Ascending aorta (tissue), 2 donors: ENCODE measurements at regions not wholly inside any gene's neighbourhood (a gene's known extent, or its start where the extent isn't known, plus 50 kb on each side); places are given as distances from the start of the nearest gene placed in this dataset.

ENCODE experiments used
- DNase-seq, 2 donors: peaks; one replicate each; pipeline ENCODE4 v3.0.0-alpha.2; 2019; ENCODE audit warnings: low spot score in 2 of 2
- H3K27ac ChIP-seq, 2 donors: fragments of 200-600 bp; sonication (generic); one replicate each; pipeline ENCODE4 v1.5.1; 2016 to 2017; ENCODE audit warnings: mild to moderate bottlenecking in 1 of 2
- H3K27me3 ChIP-seq: fragments of 200-600 bp; sonication (generic); one replicate; pipeline ENCODE4 v1.5.1; 2017
- H3K36me3 ChIP-seq, 2 donors: fragments of 200-600 bp; sonication (generic); one replicate each; pipeline ENCODE4 v1.5.1; 2016
- H3K4me1 ChIP-seq, 2 donors: fragments of 200-600 bp; sonication (generic); one replicate each; pipeline ENCODE4 v1.5.1; 2016 to 2017; ENCODE audit warnings: mild to moderate bottlenecking in 1 of 2
- H3K4me3 ChIP-seq, 2 donors: fragments of 200-600 bp; sonication (generic); one replicate each; pipeline ENCODE4 v1.5.1; 2016 to 2017; ENCODE audit warnings: mild to moderate bottlenecking in 1 of 2
- H3K9me3 ChIP-seq, 2 donors: fragments of 200-600 bp; sonication (generic); one replicate each; pipeline ENCODE4 v1.5.1; 2016
- CTCF ChIP-seq, 3 experiments: fragments of 200-600 bp in 2 of 3; fragments of 450-650 bp in 1 of 3; sonication (generic) in 2 of 3; IDR thresholded peaks; one replicate each; pipeline ENCODE4 v1.5.1; 2016 to 2019; ENCODE audit warnings: antibody characterized with exemption in 3 of 3, mild to moderate bottlenecking in 1 of 3, moderate library complexity in 1 of 3
- intact Hi-C: fragments of 100-400 bp; cut with DNase I; formaldehyde crosslinking; loops from one replicate; pipeline ENCODE4 v1.15.1; 2023

- intact Hi-C loops, result no loop called here
These were observed 256.6 kb upstream of the FOXQ1 start for GRCh38 chr6:1055015-1055921.

GRCh38 chr6:1054653-1055014 lies 257.3 kb upstream of the FOXQ1 start:
- no peaks in the 10 kb centered on the region for H3K9me3 ChIP-seq
- no peak for TF ChIP-seq CTCF (IDR thresholded peaks at IDR 0.05)
- no peaks in the 10 kb centered on the region for H3K4me1 ChIP-seq
- no peaks in the 10 kb centered on the region for H3K36me3 ChIP-seq
- no peak for DNase-seq
- no peak overlapping the region for H3K4me3 ChIP-seq
- intact Hi-C loops, result no loop called here
- no peaks in the 10 kb centered on the region for H3K27me3 ChIP-seq
- no peak overlapping the region for H3K27ac ChIP-seq

More at GRCh38 chr6:1055015-1055921, 256.6 kb upstream of the FOXQ1 start:
- DNase-seq, result no peak
- Histone ChIP-seq H3K4me1 (no peaks in the 10 kb centered on the region), H3K9me3 (no peaks in the 10 kb centered on the region), H3K27ac (no peak overlapping the region), H3K27me3 (no peaks in the 10 kb centered on the region), H3K36me3 (no peaks in the 10 kb centered on the region), H3K4me3 (no peak overlapping the region)
- no peak for TF ChIP-seq CTCF (IDR thresholded peaks at IDR 0.05)

- Histone ChIP-seq H3K36me3 (no peaks in the 10 kb centered on the region), H3K4me1 (no peaks in the 10 kb centered on the region), H3K9me3 (no peaks in the 10 kb centered on the region), H3K27ac (no peak overlapping the region), H3K27me3 (no peaks in the 10 kb centered on the region), H3K4me3 (no peak overlapping the region)
- no peak for TF ChIP-seq CTCF (IDR thresholded peaks at IDR 0.05)
- no peak for DNase-seq
- intact Hi-C loops, result no loop called here
These were observed 258.3 kb upstream of the FOXQ1 start for GRCh38 chr6:1053586-1053985.

- Histone ChIP-seq H3K27ac (no peak overlapping the region), H3K27me3 (no peaks in the 10 kb centered on the region), H3K9me3 (no peaks in the 10 kb centered on the region), H3K4me3 (no peak overlapping the region), H3K36me3 (no peaks in the 10 kb centered on the region), H3K4me1 (no peaks in the 10 kb centered on the region)
- DNase-seq, result no peak
- TF ChIP-seq CTCF (IDR thresholded peaks at IDR 0.05), result no peak
- intact Hi-C loops, result no loop called here
These were observed 259.6 kb upstream of the FOXQ1 start for GRCh38 chr6:1052262-1052661.

- no peak overlapping the region for H3K4me3 ChIP-seq
- no peaks in the 10 kb centered on the region for H3K36me3 ChIP-seq
- DNase-seq, result no peak
- TF ChIP-seq CTCF (IDR thresholded peaks at IDR 0.05), result no peak
- no peaks in the 10 kb centered on the region for H3K4me1 ChIP-seq
- H3K27ac ChIP-seq, result no peak overlapping the region
- H3K27me3 ChIP-seq, result no peaks in the 10 kb centered on the region
- no peaks in the 10 kb centered on the region for H3K9me3 ChIP-seq
- intact Hi-C loops, result no loop called here
These were observed 262.0 kb upstream of the FOXQ1 start for GRCh38 chr6:1049900-1050299.
